ENCODE measurements at regions not wholly inside any gene's neighbourhood (a gene's known extent, or its start where the extent isn't known, plus 50 kb on each side); places are given as distances from the start of the nearest gene placed in this dataset.

DNA sequence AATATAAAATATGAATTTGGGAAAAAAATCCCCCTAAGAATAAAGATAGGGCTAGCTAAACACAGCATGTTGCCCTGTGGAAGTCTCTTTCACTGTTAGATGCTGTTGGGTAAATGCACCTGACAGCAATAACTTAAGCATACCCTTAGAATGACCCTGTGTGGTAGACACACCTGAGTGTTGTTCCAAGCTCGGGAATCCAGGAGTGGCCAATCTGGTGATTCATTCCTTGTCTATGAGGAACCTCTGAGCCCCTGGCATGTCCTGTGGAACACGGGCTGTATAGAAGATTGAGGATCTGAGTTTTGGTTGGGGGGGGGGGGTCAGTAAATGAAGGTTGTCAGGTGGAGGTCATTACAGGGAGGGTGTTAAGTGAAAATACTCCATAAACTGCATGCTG lies 730.0 kb upstream of the IGFBP3 start:
- TF ChIP-seq CTCF (conservative IDR thresholded peaks at IDR 0.05; ENCODE audit: low read depth, low read length) = no peak
- DNase-seq (ENCODE audit: low read depth) = no peak

GRCh38 chr7:46649876-46650275 lies 728.8 kb upstream of the IGFBP3 start:
- TF ChIP-seq CTCF (conservative IDR thresholded peaks at IDR 0.05; ENCODE audit: low read depth, low read length) = no peak
- H3K4me3 ChIP-seq (ENCODE audit: low read depth, low read length) = no peak overlapping the region
- DNase-seq (ENCODE audit: low read depth) = no peak

More for the DNA sequence above, 730.0 kb upstream of the IGFBP3 start:
- H3K4me3 ChIP-seq (ENCODE audit: low read depth, low read length) = no peak overlapping the region

GRCh38 chr7:46637793-46638735 lies 717.0 kb upstream of the IGFBP3 start:
- no peak overlapping the region for H3K4me3 ChIP-seq (ENCODE audit: low read depth, low read length)
- DNase-seq (ENCODE audit: low read depth) = no peak
- TF ChIP-seq CTCF (conservative IDR thresholded peaks at IDR 0.05; ENCODE audit: low read depth, low read length) = no peak

DNA sequence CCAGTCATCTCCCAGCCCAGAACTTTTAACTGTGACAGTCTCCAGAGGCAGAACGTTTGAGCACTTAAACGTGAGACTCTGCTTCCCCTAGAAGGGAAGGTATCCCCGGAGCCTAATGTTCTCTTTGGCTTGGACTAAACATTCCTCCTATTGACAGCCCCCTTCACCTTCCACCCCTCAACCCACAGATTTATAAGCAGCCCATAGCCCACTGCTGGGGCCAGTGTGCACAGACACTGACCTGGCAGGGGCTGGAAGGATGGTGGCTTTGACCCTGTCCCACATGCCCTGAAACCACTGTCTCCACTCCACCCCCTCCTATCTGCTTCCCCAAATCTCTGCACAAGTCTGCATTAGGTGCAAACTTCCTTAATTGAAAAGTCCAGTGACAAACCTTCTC lies 715.0 kb upstream of the IGFBP3 start:
- no peak for TF ChIP-seq CTCF (conservative IDR thresholded peaks at IDR 0.05; ENCODE audit: low read depth, low read length)
- DNase-seq (ENCODE audit: low read depth) = no peak
- H3K4me3 ChIP-seq (ENCODE audit: low read depth, low read length) = no peak overlapping the region

GRCh38 chr7:46633630-46634240 lies 712.7 kb upstream of the IGFBP3 start:
- H3K4me3 ChIP-seq (ENCODE audit: low read depth, low read length) = no peak overlapping the region
- DNase-seq (ENCODE audit: low read depth) = no peak
- no peak for TF ChIP-seq CTCF (conservative IDR thresholded peaks at IDR 0.05; ENCODE audit: low read depth, low read length)

- no peak for DNase-seq (ENCODE audit: low read depth)
- H3K4me3 ChIP-seq (ENCODE audit: low read depth, low read length) = no peak overlapping the region
- TF ChIP-seq CTCF (conservative IDR thresholded peaks at IDR 0.05; ENCODE audit: low read depth, low read length) = no peak
Observed at GRCh38 chr7:46633200-46633599, 712.1 kb upstream of the IGFBP3 start.
